ENCODE measurements at regions not wholly inside any gene's neighbourhood (a gene's known extent, or its start where the extent isn't known, plus 50 kb on each side); places are given as distances from the start of the nearest gene placed in this dataset.

DNA sequence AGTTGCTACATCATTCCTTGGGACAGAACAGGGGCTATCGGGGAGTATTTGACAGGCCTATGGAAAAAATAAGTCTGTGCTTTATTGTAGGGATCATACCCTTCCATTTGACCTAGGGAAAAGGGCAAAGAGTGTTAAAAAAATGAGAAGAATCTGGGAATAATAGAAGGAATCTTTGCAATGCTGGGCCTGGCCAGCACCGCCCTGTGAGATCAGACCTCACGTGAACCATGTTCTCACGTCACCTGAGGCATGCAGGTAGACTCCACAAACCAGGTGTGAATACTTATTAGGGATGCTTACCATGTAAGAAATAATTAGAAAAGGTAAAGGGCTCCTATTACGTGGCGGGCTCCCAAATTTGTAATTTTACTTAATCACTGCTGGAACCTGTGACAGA lies 177.5 kb upstream of the GATA6 start:
- TF ChIP-seq POLR2AphosphoS5 (IDR thresholded peaks at IDR 0.05; ENCODE audit: low read depth, low read length) (no peak), POLR2A (IDR thresholded peaks at IDR 0.05; ENCODE audit: low read depth, low read length) (no peak), TAF1 (IDR thresholded peaks at IDR 0.05; ENCODE audit: low read depth, low read length) (no peak)
